PC-9 (cell line): ENCODE measurements at regions not wholly inside any gene's neighbourhood (a gene's known extent, or its start where the extent isn't known, plus 50 kb on each side); places are given as distances from the start of the nearest gene placed in this dataset.

ENCODE experiments used
- BruUV-seq: library from RNA; stranded (reverse); fragments of 400-500 nt; replicated peaks from 2 replicates; lab custom pipeline; 2021; lab: Mats Ljungman, UMichigan
- CTCF ChIA-PET: fragments of 300-600 bp; sonication (Branson Sonifier 250); formaldehyde crosslinking; loops from one replicate; lab custom pipeline; 2022; ENCODE audit warnings: antibody characterized with exemption; lab: Charles Lee
- POLR2A ChIA-PET: fragments of 300-600 bp; sonication (Branson Sonifier 250); formaldehyde crosslinking; loops from one replicate; lab custom pipeline; 2022; ENCODE audit warnings: antibody characterized with exemption; ENCODE audit not compliant: unreplicated experiment; lab: Charles Lee
- DNase-seq, 2 experiments: peaks; one replicate each; pipeline versions ENCODE4 v3.0.0 to v3.0.0-alpha.2; 2015 to 2022; ENCODE audit warnings: mixed read lengths in 1 of 2
- H2AFZ ChIP-seq: fragments of 200-600 bp; sonication (generic); 2 replicates; pipeline ENCODE4 v1.8.1; 2017; ENCODE audit warnings: antibody characterized with exemption
- H3F3A ChIP-seq: fragments of 200-600 bp; sonication (generic); 2 replicates; pipeline ENCODE4 v1.8.1; 2017; ENCODE audit warnings: antibody characterized with exemption, mild to moderate bottlenecking, low read depth; ENCODE audit not compliant: insufficient read depth
- H3K27ac ChIP-seq: fragments of 200-600 bp; sonication (generic); 2 replicates; pipeline ENCODE4 v1.6.1; 2016; ENCODE audit warnings: mixed run types
- H3K27me3 ChIP-seq: fragments of 200-600 bp; sonication (generic); 2 replicates; pipeline ENCODE4 v1.6.1; 2016; ENCODE audit warnings: low read depth, mixed run types; ENCODE audit not compliant: insufficient read depth
- H3K36me3 ChIP-seq: fragments of 200-600 bp; sonication (generic); 2 replicates; pipeline ENCODE4 v1.6.1; 2016; ENCODE audit warnings: low read depth, mixed run types
- H3K4me1 ChIP-seq: fragments of 200-600 bp; sonication (generic); replicated peaks from 2 replicates; pipeline ENCODE4 v1.6.1; 2016; ENCODE audit warnings: mixed run types; ENCODE audit not compliant: insufficient read depth
- H3K4me2 ChIP-seq: fragments of 200-600 bp; sonication (generic); 2 replicates; pipeline ENCODE4 v1.6.1; 2017; ENCODE audit warnings: mixed run types
- H3K4me3 ChIP-seq: fragments of 200-600 bp; sonication (generic); 2 replicates; pipeline ENCODE4 v1.6.1; 2016; ENCODE audit warnings: mixed run types
- H3K79me2 ChIP-seq: fragments of 200-600 bp; sonication (generic); 2 replicates; pipeline ENCODE4 v1.6.1; 2017; ENCODE audit warnings: low read depth, mixed run types
- H3K9me2 ChIP-seq: fragments of 200-600 bp; sonication (generic); 2 replicates; pipeline ENCODE4 v1.8.1; 2017; ENCODE audit warnings: mild to moderate bottlenecking; ENCODE audit not compliant: insufficient read depth
- H3K9me3 ChIP-seq: fragments of 200-600 bp; sonication (generic); 2 replicates; pipeline ENCODE4 v1.8.1; 2016; ENCODE audit warnings: low read depth; ENCODE audit not compliant: insufficient read depth
- H4K20me1 ChIP-seq: fragments of 200-600 bp; sonication (generic); 2 replicates; pipeline ENCODE4 v1.8.1; 2017; ENCODE audit not compliant: insufficient read depth
- EZH2 ChIP-seq: fragments of 200-600 bp; sonication (generic); IDR thresholded peaks from 2 replicates; pipeline ENCODE4 v1.8.0; 2017; ENCODE audit warnings: antibody characterized with exemption, low read depth
- intact Hi-C: fragments of 100-400 bp; cut with micrococcal nuclease; formaldehyde crosslinking; loops from one replicate; pipeline ENCODE4 v1.10.0; 2022; ENCODE audit not compliant: unreplicated experiment
- TF ChIP-seq, protein P1 (sequence below): fragments of 200-600 bp; sonication (generic); conservative IDR thresholded peaks from 2 replicates; pipeline ENCODE4 v1.6.1; 2017; ENCODE audit warnings: mixed run types, antibody characterized with exemption, mild to moderate bottlenecking, moderate library complexity

DNA sequence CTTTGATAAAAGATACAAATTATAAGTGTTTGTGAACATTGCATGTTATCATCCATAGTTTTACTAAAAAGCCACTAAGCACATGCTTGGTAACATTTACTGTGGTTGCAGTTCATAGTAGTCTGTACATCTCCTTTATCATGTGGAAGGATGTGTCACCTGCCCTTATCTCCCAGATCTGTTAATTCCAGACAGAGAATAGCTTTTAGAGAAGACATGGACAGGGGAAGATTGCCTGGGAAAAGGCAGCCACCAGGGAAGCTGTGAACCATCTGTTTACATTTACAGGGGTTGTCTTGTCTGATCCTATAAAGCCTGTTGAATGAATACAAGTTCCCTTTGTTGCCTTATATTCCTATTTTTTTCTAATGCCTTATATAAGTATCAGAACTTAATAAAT, 396.0 kb downstream of the FAT4 start:
- no peaks in the 10 kb centered on the region for H3K27me3 ChIP-seq
- no peaks in the 10 kb centered on the region for H3F3A ChIP-seq
- intact Hi-C loops: no loop called here
- 0 out of 2 replicates have a peak, but pooled peaks cover 3% of the 10 kb centered on the region for H3K9me2 ChIP-seq
- H3K9me3 ChIP-seq: no peaks in the 10 kb centered on the region
- H2AFZ ChIP-seq: no peak overlapping the region
- no peaks in the 10 kb centered on the region for H3K36me3 ChIP-seq
- H3K4me1 ChIP-seq: no peaks in the 10 kb centered on the region
- H3K4me2 ChIP-seq: no peak overlapping the region
- ChIA-PET CTCF (no interaction called here), POLR2A (no interaction called here)
- no peak for DNase-seq
- no peak overlapping the region for H3K4me3 ChIP-seq
- H4K20me1 ChIP-seq: no peaks in the 10 kb centered on the region
- no peak overlapping the region for H3K27ac ChIP-seq
- no peaks in the 10 kb centered on the region for H3K79me2 ChIP-seq
- TF ChIP-seq, protein P1, sequence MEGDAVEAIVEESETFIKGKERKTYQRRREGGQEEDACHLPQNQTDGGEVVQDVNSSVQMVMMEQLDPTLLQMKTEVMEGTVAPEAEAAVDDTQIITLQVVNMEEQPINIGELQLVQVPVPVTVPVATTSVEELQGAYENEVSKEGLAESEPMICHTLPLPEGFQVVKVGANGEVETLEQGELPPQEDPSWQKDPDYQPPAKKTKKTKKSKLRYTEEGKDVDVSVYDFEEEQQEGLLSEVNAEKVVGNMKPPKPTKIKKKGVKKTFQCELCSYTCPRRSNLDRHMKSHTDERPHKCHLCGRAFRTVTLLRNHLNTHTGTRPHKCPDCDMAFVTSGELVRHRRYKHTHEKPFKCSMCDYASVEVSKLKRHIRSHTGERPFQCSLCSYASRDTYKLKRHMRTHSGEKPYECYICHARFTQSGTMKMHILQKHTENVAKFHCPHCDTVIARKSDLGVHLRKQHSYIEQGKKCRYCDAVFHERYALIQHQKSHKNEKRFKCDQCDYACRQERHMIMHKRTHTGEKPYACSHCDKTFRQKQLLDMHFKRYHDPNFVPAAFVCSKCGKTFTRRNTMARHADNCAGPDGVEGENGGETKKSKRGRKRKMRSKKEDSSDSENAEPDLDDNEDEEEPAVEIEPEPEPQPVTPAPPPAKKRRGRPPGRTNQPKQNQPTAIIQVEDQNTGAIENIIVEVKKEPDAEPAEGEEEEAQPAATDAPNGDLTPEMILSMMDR: no peak
- no peak for TF ChIP-seq EZH2
- no TSS peak for BruUV-seq

DNA sequence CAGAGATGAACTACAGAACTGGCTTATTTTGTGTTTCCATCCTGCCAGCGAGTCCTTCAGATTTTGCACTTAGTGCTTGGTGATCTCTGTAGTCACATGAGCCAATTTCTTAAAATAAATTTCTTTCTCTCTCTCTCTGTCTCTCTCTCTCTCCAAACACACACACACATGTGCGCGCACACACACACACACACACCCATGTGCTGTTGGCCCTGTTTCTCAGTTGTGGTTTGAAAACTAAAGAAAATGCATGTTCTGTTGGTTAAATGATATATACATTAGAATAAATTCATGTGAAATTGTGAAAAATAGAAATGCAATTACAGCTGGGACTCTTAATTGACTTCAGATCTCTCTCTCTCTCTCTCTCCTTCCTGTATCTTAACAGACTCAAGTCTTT, 399.3 kb downstream of the FAT4 start:
- Histone ChIP-seq H3F3A (no peaks in the 10 kb centered on the region), H3K9me2 (0 out of 2 replicates have a peak, but pooled peaks cover 3% of the 10 kb centered on the region), H2AFZ (no peak overlapping the region), H3K36me3 (no peaks in the 10 kb centered on the region), H3K79me2 (no peaks in the 10 kb centered on the region), H3K4me3 (no peak overlapping the region), H3K4me2 (no peak overlapping the region), H3K9me3 (no peaks in the 10 kb centered on the region), H3K4me1 (no peaks in the 10 kb centered on the region), H3K27me3 (no peaks in the 10 kb centered on the region), H3K27ac (no peak overlapping the region), H4K20me1 (no peaks in the 10 kb centered on the region)
- intact Hi-C loops: no loop called here
- TF ChIP-seq, protein P1: no peak
- no peak for TF ChIP-seq EZH2
- BruUV-seq: no TSS peak
- CTCF ChIA-PET: no interaction called here
- DNase-seq: no peak
- POLR2A ChIA-PET: interaction anchor here (0.6 kb wide), 1 partner anchor 12 kb away, joined by 4 read pairs; no protein-coding TSS in a partner anchor

DNA sequence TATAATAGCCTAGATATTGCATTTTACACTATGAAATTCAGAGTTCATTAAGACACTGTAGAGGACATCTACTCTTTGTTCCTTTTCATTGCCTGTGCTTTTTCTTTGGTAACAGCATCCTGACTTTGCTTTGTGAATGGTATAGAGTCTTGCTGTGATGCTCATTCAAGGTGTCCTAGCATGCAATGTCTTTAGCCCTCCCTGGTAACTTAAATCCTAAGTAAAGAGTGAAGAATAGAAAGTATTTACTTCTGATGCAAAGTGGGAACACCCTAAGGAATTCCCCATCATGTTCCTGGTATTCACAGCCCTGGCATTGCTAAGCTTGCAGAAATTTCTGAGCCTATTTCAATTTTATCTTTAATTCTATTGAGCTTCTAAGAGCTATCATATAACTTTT, 400.1 kb downstream of the FAT4 start:
- no peak for DNase-seq
- Histone ChIP-seq H3K9me2 (0 out of 2 replicates have a peak, but pooled peaks cover 3% of the 10 kb centered on the region), H3K79me2 (no peaks in the 10 kb centered on the region), H3K4me1 (peaks cover 3% of the 10 kb centered on the region), H4K20me1 (no peaks in the 10 kb centered on the region), H3K4me2 (no peak overlapping the region), H2AFZ (no peak overlapping the region), H3F3A (no peaks in the 10 kb centered on the region), H3K9me3 (no peaks in the 10 kb centered on the region), H3K27me3 (no peaks in the 10 kb centered on the region), H3K27ac (no peak overlapping the region), H3K4me3 (no peak overlapping the region), H3K36me3 (no peaks in the 10 kb centered on the region)
- no TSS peak for BruUV-seq
- intact Hi-C loops: no loop called here
- ChIA-PET CTCF (no interaction called here), POLR2A (interaction anchor here (0.6 kb wide), 1 partner anchor 11 kb away, joined by 4 read pairs; no protein-coding TSS in a partner anchor)
- no peak for TF ChIP-seq EZH2
- TF ChIP-seq, protein P1: no peak
